HG03280 (cell line): ENCODE measurements at regions not wholly inside any gene's neighbourhood (a gene's known extent, or its start where the extent isn't known, plus 50 kb on each side); places are given as distances from the start of the nearest gene placed in this dataset.
"Not testable (repeated sequence)": the region's sequence is repeated elsewhere in the genome, so short reads cannot be mapped to it uniquely, and the experiment has no call there.

Source experiments
- ATAC-seq: cut with Tn5 transposase; IDR thresholded peaks from one replicate; pipeline ENCODE4 v1.9.1; 2021; ENCODE audit warnings: mild to moderate bottlenecking, moderate library complexity; ENCODE audit not compliant: unreplicated experiment

GRCh38 chr18:70920840-70921374, 632.1 kb downstream of the SOCS6 start:
- no peak for ATAC-seq

- ATAC-seq, result no peak
Measured at GRCh38 chr18:70907673-70908072, 618.8 kb downstream of the SOCS6 start.

GRCh38 chr18:70892381-70892780, 603.5 kb downstream of the SOCS6 start:
- no peak for ATAC-seq

- ATAC-seq, result no peak
Measured at GRCh38 chr18:70870292-70870691, 581.4 kb downstream of the SOCS6 start.

GRCh38 chr18:70848329-70848728, 559.5 kb downstream of the SOCS6 start:
- no peak for ATAC-seq

GRCh38 chr18:70840649-70841048, 551.8 kb downstream of the SOCS6 start:
- no peak for ATAC-seq

- ATAC-seq, result no peak
Measured at GRCh38 chr18:70827632-70828031, 538.8 kb downstream of the SOCS6 start.

GRCh38 chr18:70826571-70826970, 537.7 kb downstream of the SOCS6 start:
- no peak for ATAC-seq

GRCh38 chr18:70822691-70823090, 533.8 kb downstream of the SOCS6 start:
- ATAC-seq, result no peak

GRCh38 chr18:70822117-70822516, 533.3 kb downstream of the SOCS6 start:
- no peak for ATAC-seq

GRCh38 chr18:70808481-70809056, 519.7 kb downstream of the SOCS6 start:
- no peak for ATAC-seq

GRCh38 chr18:70781860-70782453, 493.1 kb downstream of the SOCS6 start:
- peak; percentile 95 for ATAC-seq

GRCh38 chr18:70766254-70766653, 477.4 kb downstream of the SOCS6 start:
- ATAC-seq, result not testable (repeated sequence)

- ATAC-seq, result no peak
Measured at GRCh38 chr18:70762812-70763211, 474.0 kb downstream of the SOCS6 start.

- ATAC-seq, result no peak
Measured at GRCh38 chr18:70758780-70759179, 469.9 kb downstream of the SOCS6 start.

GRCh38 chr18:70754486-70754885, 465.6 kb downstream of the SOCS6 start:
- ATAC-seq, result no peak

- ATAC-seq, result no peak
Measured at GRCh38 chr18:70732916-70733315, 444.1 kb downstream of the SOCS6 start.

- ATAC-seq, result no peak
Measured at GRCh38 chr18:70732188-70732587, 443.3 kb downstream of the SOCS6 start.

GRCh38 chr18:70720607-70721006, 431.8 kb downstream of the SOCS6 start:
- no peak for ATAC-seq

GRCh38 chr18:70709720-70710119, 420.9 kb downstream of the SOCS6 start:
- ATAC-seq, result no peak

GRCh38 chr18:70709144-70709543, 420.3 kb downstream of the SOCS6 start:
- ATAC-seq, result no peak

- ATAC-seq, result no peak
Measured at GRCh38 chr18:70705831-70706416, 417.1 kb downstream of the SOCS6 start.
